ENCODE measurements at regions not wholly inside any gene's neighbourhood (a gene's known extent, or its start where the extent isn't known, plus 50 kb on each side); places are given as distances from the start of the nearest gene placed in this dataset.
"Not testable (repeated sequence)": the region's sequence is repeated elsewhere in the genome, so short reads cannot be mapped to it uniquely, and the experiment has no call there.

DNA sequence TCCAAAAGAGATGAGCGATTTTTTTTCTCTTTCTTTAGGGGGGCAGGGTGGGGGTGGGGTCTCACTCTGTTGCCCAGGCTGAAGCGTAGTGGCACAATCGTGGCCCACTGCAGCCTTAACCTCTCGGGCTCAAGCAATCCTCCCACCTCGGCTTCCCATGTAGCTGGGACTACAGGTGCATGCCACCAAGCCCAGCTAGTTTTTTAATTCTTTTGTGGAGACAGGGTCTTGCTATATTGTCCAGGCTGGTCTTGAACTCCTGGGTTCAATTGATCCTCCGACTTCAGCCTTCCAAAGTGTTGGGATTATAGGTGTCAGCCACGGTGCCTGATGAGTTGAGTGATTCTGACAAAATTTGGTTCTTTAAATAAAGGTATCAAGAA lies 127.0 kb downstream of the ARRDC3 start:
- ChIA-PET POLR2A (no interaction called here), CTCF (no interaction called here)

- CTCF ChIA-PET, result no interaction called here
- POLR2A ChIA-PET, result no interaction called here
Observed at GRCh38 chr5:91255396-91256141, 127.5 kb downstream of the ARRDC3 start.

DNA sequence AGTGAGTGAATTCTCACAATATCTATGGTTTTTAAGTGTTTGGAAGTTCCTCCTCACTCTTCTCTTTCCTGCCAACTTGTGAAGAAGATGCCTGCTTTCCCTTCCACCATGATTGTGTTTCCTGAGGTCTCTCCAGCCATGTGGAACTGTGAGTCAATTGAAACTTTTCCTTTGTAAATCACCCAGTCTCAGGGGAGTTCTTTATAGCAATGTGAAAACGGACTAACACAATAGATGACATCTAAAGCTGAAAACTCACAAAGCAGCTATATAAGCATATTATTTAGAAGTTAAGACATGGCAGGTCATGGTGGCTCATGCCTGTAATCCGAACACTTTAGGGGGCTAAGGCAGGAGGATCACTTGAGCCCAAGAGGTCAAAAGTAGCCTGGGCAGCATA lies 130.2 kb downstream of the ARRDC3 start:
- ChIA-PET CTCF (no interaction called here), POLR2A (no interaction called here)

GRCh38 chr5:91245871-91246270 lies 137.2 kb downstream of the ARRDC3 start:
- ChIA-PET CTCF (no interaction called here), POLR2A (no interaction called here)

DNA sequence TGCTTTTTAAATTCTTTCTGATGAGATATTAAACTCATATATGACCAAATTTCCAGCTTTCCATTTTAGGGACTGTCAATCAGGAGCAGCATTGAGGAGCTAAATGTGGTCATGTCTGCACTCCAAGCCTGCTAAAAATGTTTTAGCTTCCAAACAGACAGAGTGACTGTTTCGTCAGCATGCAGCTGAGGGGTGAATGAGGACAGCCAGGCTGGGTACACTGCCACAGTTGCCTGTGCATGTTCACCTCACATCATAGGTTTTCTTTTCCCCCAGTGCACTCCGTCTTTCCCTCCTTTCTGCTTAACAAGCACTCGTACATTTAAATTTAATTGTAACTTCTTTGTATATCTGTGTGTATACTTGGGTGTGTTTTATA lies 138.1 kb downstream of the ARRDC3 start:
- ChIA-PET CTCF (interaction anchor here (1.4 kb wide), 1 partner anchor 138 kb away, joined by 3 read pairs; the partner anchor contains the start of gene ARRDC3), POLR2A (no interaction called here)

- ChIA-PET POLR2A (no interaction called here), CTCF (interaction anchor here (1.4 kb wide), 1 partner anchor 138 kb away, joined by 3 read pairs; the partner anchor contains the start of gene ARRDC3)
Observed at GRCh38 chr5:91244380-91245073, 138.6 kb downstream of the ARRDC3 start.

DNA sequence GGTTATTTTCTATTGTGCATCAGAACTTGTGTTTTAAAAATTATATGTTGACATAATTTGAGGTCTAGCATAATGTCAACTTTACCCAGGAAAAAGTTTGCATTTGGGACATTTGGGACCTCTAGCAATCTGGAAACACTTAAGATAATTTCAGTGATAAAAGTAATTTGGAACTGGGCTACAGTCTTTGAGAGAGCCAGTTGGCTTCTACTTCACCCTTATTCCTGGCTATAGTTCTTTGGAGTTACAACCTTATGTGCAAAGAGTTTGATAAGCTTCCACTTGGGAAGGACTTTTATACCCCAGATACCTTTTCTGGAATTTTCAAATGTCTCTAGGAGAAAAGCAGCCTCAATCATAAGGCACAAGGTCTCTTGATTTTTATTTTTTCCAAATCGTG lies 139.3 kb downstream of the ARRDC3 start:
- POLR2A ChIA-PET, result no interaction called here
- CTCF ChIA-PET, result interaction anchor here (1.4 kb wide), 1 partner anchor 139 kb away, joined by 3 read pairs; the partner anchor contains the start of gene ARRDC3

DNA sequence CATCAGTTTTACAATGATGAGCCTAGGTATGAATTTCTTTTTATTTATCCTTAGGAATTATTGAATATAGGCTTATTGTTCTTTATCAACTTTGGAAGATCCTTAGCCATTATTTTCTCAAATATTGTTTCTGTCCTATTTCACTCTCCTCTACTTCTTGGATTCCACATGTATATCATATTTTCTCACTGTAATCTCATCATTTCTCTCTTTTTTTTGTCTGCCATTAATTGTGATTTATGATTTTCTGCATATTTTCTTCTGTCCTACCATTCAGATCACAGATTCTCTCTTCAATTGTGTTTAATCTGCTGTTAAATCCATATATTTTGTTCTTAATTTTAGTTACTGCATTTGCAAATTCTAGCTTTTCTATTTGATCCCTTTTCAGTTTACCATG lies 139.8 kb downstream of the ARRDC3 start:
- CTCF ChIA-PET, result no interaction called here

GRCh38 chr5:91241460-91241859 lies 141.7 kb downstream of the ARRDC3 start:
- CTCF ChIA-PET, POLR2A ChIA-PET: not testable (repeated sequence)

More for the DNA sequence above, 139.8 kb downstream of the ARRDC3 start:
- POLR2A ChIA-PET, result no interaction called here

DNA sequence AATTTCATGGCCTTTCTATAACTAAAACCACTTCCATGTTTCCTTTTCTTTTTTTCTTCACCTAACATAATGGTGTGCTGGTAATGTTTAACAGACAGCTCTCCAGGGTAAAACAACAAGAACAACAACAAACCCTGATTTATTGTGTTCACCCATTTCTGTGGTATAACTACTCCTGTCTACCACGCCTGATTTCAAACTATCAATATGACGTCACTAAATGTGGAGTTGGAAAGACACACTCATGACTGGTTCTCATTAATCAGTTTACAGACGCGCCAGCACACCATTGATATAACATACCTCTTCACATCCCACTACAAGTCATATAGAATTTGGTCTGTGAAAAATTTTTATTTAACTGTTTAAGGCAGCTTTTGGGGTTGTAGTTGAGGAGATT lies 142.9 kb downstream of the ARRDC3 start:
- POLR2A ChIA-PET, result interaction anchor here (0.5 kb wide), 1 partner anchor 30 kb away, joined by 7 read pairs; no protein-coding TSS in a partner anchor
- CTCF ChIA-PET, result interaction anchor here (0.7 to 2.2 kb wide), 2 partner anchors 41 to 145 kb away, joined by 3 to 8 read pairs; no protein-coding TSS in a partner anchor

DNA sequence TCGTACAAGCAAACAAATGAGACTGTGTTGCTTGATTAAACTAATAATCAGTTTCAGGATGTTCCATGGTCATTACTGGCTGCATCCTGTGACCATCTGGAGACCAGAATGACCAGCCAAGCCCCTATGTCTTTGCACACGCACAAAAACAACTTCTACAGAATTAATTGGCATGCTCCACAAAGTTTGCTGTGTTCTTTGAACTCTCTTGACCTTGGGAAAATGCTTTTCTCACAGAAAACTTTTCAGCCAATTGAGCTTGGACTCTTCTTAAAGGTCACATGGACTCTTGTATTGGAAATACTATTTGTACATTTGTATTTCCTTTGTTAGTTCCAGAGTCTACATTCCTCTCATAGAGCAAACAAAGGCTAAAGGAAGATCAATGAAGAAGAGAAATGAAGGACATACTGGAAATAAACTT lies 147.8 kb downstream of the ARRDC3 start:
- CTCF ChIA-PET, result interaction anchor here (0.6 kb wide), 1 partner anchor 12 kb away, joined by 3 read pairs; no protein-coding TSS in a partner anchor
- POLR2A ChIA-PET, result no interaction called here

GRCh38 chr5:91232523-91232922 lies 150.6 kb downstream of the ARRDC3 start:
- ChIA-PET CTCF (interaction anchor here (1.4 kb wide), 1 partner anchor 152 kb away, joined by 5 read pairs; no protein-coding TSS in a partner anchor), POLR2A (no interaction called here)

DNA sequence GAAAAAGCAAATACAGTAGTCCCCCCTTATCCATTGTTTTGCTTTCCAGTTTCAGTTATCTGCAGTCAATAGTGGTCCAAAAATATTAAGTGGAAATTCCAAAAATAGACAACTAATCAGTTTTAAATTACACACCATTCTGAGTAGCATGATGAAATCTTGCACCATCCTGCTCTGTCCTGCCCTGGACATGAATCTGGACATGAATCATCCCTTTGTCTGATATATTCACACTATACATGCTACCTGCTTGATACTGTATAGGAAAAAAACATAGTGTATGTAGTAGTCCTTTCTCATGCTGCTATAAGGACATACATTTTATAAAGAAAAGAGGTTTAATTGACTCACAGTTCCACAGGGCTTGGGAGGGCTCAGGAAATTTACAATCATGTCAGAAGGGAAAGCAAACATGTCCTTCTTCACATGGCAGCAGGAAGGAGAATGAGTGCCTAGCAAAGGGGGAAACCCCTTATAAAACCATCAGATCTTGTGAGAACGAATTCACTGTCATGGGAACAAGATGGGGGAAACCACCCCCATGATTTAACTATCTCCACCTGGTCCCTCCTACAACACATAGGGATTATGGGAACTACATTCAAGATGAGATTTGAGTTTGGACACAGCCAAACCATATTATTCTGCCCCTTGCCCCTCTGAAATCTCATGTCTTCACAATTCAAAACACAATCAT lies 153.9 kb downstream of the ARRDC3 start:
- ChIA-PET POLR2A (interaction anchor here (0.5 to 0.8 kb wide), 2 partner anchors 154 to 161 kb away, joined by 3 read pairs; partner anchors contain the start of gene ARRDC3), CTCF (interaction anchor here (0.8 to 3.7 kb wide), 3 partner anchors 156 to 190 kb away, joined by 3 to 50 read pairs (median 6); partner anchors contain the start of gene ARRDC3)

DNA sequence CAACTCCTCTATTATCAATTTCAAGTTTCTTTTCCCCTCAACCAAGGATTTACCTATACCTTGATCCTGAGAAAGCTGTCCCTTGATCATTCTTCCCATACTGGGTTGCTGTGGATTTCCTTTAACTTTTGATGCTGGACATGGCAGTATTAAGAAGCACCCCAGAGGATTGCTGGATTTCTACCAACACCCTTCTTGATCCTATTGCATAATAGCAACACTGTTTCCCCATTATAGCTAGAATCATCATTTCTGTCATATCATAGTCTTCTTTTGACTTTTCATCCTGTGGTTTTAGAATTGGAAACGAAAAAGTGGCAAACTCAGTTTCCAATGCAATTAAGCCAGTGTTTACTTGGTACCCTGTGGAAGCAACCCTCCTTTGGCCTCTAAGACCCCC lies 154.9 kb downstream of the ARRDC3 start:
- POLR2A ChIA-PET, result interaction anchor here (0.8 kb wide), 1 partner anchor 155 kb away, joined by 3 read pairs; the partner anchor contains the start of gene ARRDC3
- CTCF ChIA-PET, result interaction anchor here (0.8 to 3.7 kb wide), 3 partner anchors 157 to 191 kb away, joined by 3 to 50 read pairs (median 3); partner anchors contain the start of gene ARRDC3

DNA sequence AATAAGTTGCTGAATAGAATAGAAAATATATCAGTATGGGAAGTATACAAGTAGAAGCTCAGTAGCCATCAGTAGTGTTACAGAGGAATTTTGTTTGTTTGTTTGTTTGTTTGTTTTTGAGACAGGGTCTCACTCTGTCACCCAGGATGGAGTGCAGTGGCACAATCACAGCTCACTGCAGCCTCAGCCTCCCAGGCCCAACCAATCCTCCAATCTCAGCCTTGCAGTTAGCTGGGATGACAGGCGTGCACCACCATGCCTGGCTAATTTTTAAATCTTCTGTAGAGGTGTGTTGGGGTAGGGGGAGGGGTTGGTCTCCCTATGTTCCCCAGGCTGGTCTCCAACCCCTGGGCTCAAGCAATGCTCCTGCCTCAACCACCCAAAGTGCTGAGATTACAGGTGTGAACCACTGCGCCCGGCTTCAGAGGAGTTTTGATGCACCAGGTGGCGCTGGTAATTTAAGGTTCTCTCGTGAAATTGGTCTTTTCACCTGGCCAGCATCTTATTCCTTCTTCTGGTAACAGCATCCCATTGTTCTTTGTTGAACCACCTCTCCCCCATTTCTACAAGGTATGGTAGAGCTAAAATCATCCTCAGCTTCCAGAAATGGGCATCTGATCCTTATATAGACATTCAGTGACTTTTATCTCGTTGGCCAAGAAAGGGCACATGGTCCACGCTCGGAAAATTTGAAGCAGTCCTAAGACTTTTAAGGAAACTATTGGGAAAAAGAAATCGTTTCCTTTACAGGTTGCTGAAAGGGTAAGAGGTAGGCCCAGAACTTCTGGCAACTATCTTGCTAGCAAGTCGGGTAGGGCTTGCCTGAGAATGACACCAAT lies 157.1 kb downstream of the ARRDC3 start:
- POLR2A ChIA-PET, result no interaction called here
- CTCF ChIA-PET, result interaction anchor here (0.6 to 3.7 kb wide), 6 partner anchors 11 to 194 kb away, joined by 3 to 50 read pairs (median 4); partner anchors contain the start of gene ARRDC3

DNA sequence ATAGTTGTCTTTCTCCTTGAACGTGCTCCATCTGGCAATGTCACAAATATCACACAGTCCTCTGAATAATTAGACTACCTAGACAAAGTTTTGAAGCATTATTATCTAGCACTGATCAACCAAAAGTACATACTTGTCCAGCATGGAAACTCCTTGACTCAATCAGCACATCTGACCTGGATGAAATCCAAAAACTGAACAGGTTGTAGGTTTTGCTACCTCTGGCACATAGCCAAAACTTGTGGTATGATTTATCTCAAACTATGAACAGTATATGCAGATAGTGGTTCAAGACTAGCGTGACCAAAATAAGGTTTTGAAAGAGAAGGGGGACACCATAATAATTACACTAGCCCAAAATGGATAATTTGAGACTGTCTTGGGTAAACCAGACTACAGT lies 158.1 kb downstream of the ARRDC3 start:
- ChIA-PET CTCF (no interaction called here), POLR2A (no interaction called here)

DNA sequence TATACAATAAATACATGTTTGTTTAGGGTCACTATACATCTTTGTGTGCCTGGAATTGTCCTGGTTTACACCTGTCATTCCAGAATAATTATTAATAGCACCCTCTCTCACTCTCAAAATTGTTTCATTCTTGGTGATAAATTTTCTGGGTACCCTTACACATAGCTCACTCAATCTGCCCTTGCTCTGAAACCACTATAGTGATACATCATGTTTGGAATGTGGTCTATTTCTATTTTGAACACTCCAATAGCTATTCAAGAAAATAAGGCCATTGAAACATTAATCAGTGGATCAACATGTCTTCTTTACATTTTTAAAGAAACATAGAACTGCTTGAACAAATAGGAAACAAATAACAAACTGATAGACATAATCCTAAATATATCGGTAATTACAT lies 158.7 kb downstream of the ARRDC3 start:
- POLR2A ChIA-PET, result no interaction called here
- CTCF ChIA-PET, result no interaction called here

DNA sequence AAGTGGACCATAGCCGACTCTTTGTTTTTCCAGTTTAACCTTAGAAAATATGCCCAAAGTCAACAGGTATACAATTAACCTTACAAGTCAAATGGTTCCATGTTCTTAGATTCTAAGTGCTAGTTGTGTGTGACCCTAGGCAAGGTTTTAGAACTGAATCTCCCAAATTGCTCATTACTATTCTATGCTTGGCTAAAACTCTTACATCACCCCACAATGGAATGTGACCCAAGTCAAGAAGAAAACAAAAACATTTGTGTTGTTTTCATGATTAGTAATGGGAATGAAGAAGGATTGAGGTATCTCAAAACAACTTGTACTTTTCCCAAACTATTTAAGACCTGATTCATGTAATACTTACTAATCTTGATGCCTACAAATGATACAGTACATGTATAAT lies 159.2 kb downstream of the ARRDC3 start:
- POLR2A ChIA-PET, result no interaction called here
- CTCF ChIA-PET, result interaction anchor here (1.9 kb wide), 1 partner anchor 196 kb away, joined by 8 read pairs; no protein-coding TSS in a partner anchor

DNA sequence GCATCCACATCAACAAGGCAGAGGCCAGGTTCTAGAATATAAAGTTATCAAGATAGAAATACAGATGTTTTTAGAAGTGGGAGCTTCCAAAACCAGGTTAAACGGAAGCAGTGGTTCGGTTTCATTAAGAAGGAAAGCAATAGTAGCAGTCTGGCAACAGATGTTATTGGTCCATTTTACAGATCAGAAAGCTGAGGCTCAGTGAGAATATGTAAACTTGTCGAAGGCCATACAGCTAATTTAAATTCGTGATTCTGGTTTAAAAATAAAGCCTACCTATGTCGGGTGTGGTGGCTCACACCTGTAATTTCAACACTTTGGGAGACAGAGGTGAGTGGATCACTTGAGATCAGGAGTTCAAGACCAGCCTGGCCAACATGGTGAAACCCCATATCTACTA lies 160.6 kb downstream of the ARRDC3 start:
- CTCF ChIA-PET, result interaction anchor here (0.7 to 2.6 kb wide), 4 partner anchors 13 to 197 kb away, joined by 3 to 12 read pairs (median 6); no protein-coding TSS in a partner anchor
- POLR2A ChIA-PET, result no interaction called here

Data from activated CD8-positive, alpha-beta memory T cell treated with anti-CD3 and anti-CD28 coated beads for 36 hours (primary cell).